Stomach (tissue), 8 donors: ENCODE measurements at regions not wholly inside any gene's neighbourhood (a gene's known extent, or its start where the extent isn't known, plus 50 kb on each side); places are given as distances from the start of the nearest gene placed in this dataset.

Experiments
- DNase-seq, 2 donors: peaks; one replicate each; pipeline versions ENCODE4 v3.0.0 to v3.0.0-alpha.2; 2013 to 2019
- H3K27ac ChIP-seq, 5 donors: fragments of 200-600 bp in 4 of 5; sonication (generic) in 4 of 5; one replicate each; pipeline ENCODE4 v1.5.1; 2013 to 2019; ENCODE audit warnings: mild to moderate bottlenecking in 1 of 5, moderate library complexity in 1 of 5
- H3K27me3 ChIP-seq, 3 donors: fragments of 200-600 bp; sonication (generic); one replicate each; pipeline ENCODE4 v1.5.1; 2017 to 2019; ENCODE audit warnings: mixed run types in 1 of 3
- H3K36me3 ChIP-seq, 4 donors: fragments of 200-600 bp; sonication (generic); 1 replicate in 3 of 4; 2 replicates in 1 of 4; pipeline ENCODE4 v1.5.1; 2016 to 2019
- H3K4me1 ChIP-seq, 4 donors: fragments of 200-600 bp; sonication (generic); one replicate each; pipeline ENCODE4 v1.5.1; 2016 to 2019
- H3K4me3 ChIP-seq, 4 donors: fragments of 200-600 bp; sonication (generic) in 3 of 4; one replicate each; pipeline ENCODE4 v1.5.1; 2016 to 2019; ENCODE audit warnings: mild to moderate bottlenecking in 1 of 4
- H3K9me3 ChIP-seq, 4 donors: fragments of 200-600 bp; sonication (generic); one replicate each; pipeline ENCODE4 v1.5.1; 2016 to 2019
- EP300 ChIP-seq: sonication (generic); formaldehyde crosslinking; IDR thresholded peaks from one replicate; pipeline ENCODE4 v1.6.1; 2017; ENCODE audit warnings: antibody characterized with exemption
- POLR2A ChIP-seq, 4 donors: fragments of 450-650 bp; IDR thresholded peaks; one replicate each; pipeline ENCODE4 v1.6.1; 2016; ENCODE audit warnings: antibody characterized with exemption in 4 of 4, control low read depth in 2 of 4, mild to moderate bottlenecking in 1 of 4, moderate library complexity in 1 of 4
- POLR2AphosphoS5 ChIP-seq, 3 donors: sonication (generic); formaldehyde crosslinking; IDR thresholded peaks; one replicate each; pipeline ENCODE4 v1.6.1; 2016; ENCODE audit warnings: antibody characterized with exemption in 3 of 3
- WGBS, 5 donors: extraction: QIAGEN DNeasy Blood & Tissue Kit in 3 of 5; methylation state at CpG; one replicate each; pipeline versions ENCODE4 v1.1.5 to v1.1.7; 2013 to 2018; 5-methylcytosine and 5-hydroxymethylcytosine counted together
- intact Hi-C: fragments of 100-400 bp; cut with DNase I; formaldehyde crosslinking; loops from one replicate; pipeline ENCODE4 v1.15.1; 2023; ENCODE audit warnings: low total_unique reads
- TF ChIP-seq, protein P1 (sequence below), 7 experiments: fragments of 450-650 bp in 4 of 7; fragments of 200-600 bp in 3 of 7; sonication (generic) in 3 of 7; IDR thresholded peaks; one replicate each; pipeline ENCODE4 v1.5.1; 2016 to 2019; ENCODE audit warnings: antibody characterized with exemption in 7 of 7, control low read depth in 2 of 7, mild to moderate bottlenecking in 1 of 7
- donor health status: healthy with polysubstance abuse.
- donor health status: Bipolar disorder and iron deficiency.
- donor health status: healthy.

- no peaks in the 10 kb centered on the region for H3K36me3 ChIP-seq
- H3K4me1 ChIP-seq = no peaks in the 10 kb centered on the region
- peaks cover 0 to 88% (median 26%) of the 10 kb centered on the region in 3 donors for H3K27me3 ChIP-seq
- H3K4me3 ChIP-seq = no peak overlapping the region
- WGBS, 5 donors = 46 to 81% (median 64%) methylated on average over 4 of the region's 4 CpGs
- intact Hi-C loops = no loop called here
- DNase-seq = no peak
- TF ChIP-seq POLR2AphosphoS5 (IDR thresholded peaks at IDR 0.05) (no peak), EP300 (no peak), POLR2A (IDR thresholded peaks at IDR 0.05) (no peak)
- TF ChIP-seq, protein P1, sequence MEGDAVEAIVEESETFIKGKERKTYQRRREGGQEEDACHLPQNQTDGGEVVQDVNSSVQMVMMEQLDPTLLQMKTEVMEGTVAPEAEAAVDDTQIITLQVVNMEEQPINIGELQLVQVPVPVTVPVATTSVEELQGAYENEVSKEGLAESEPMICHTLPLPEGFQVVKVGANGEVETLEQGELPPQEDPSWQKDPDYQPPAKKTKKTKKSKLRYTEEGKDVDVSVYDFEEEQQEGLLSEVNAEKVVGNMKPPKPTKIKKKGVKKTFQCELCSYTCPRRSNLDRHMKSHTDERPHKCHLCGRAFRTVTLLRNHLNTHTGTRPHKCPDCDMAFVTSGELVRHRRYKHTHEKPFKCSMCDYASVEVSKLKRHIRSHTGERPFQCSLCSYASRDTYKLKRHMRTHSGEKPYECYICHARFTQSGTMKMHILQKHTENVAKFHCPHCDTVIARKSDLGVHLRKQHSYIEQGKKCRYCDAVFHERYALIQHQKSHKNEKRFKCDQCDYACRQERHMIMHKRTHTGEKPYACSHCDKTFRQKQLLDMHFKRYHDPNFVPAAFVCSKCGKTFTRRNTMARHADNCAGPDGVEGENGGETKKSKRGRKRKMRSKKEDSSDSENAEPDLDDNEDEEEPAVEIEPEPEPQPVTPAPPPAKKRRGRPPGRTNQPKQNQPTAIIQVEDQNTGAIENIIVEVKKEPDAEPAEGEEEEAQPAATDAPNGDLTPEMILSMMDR (IDR thresholded peaks at IDR 0.05) = no peak
- no peak overlapping the region for H3K27ac ChIP-seq
- no peaks in the 10 kb centered on the region for H3K9me3 ChIP-seq
These were observed 202.7 kb downstream of the TFAP2C start for GRCh38 chr20:56831795-56832194.

DNA sequence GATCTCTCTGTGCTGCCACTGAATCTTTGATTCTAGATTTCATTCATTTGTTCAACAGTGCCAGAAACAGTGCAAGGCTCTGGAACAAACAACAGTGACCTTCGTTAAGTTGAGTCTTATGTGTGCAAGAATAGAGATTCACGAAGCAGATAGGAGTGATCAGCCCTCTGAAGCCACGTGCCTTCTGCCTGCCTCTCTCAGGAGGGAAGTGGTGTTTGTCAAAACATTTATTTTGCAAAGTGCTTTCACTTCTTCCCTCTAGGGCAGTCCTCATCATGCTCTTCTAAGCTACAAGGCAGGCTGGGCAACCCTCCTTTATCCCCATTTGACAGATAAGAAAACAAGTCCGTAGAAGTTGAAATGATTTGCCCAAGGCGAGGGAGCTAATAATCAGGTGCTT lies 204.3 kb downstream of the TFAP2C start:
- Histone ChIP-seq H3K4me1 (no peaks in the 10 kb centered on the region), H3K4me3 (no peak overlapping the region), H3K9me3 (no peaks in the 10 kb centered on the region), H3K27me3 (peaks cover 0 to 82% (median 17%) of the 10 kb centered on the region in 3 donors), H3K36me3 (no peaks in the 10 kb centered on the region), H3K27ac (no peak overlapping the region)
- TF ChIP-seq POLR2A (IDR thresholded peaks at IDR 0.05) (no peak), POLR2AphosphoS5 (IDR thresholded peaks at IDR 0.05) (no peak), EP300 (no peak)
- TF ChIP-seq, protein P1 (IDR thresholded peaks at IDR 0.05) = no peak
- DNase-seq = no peak
- 32 to 62% (median 46%) methylated on average over 5 of the region's 5 CpGs for WGBS, 5 donors
- intact Hi-C loops = no loop called here

DNA sequence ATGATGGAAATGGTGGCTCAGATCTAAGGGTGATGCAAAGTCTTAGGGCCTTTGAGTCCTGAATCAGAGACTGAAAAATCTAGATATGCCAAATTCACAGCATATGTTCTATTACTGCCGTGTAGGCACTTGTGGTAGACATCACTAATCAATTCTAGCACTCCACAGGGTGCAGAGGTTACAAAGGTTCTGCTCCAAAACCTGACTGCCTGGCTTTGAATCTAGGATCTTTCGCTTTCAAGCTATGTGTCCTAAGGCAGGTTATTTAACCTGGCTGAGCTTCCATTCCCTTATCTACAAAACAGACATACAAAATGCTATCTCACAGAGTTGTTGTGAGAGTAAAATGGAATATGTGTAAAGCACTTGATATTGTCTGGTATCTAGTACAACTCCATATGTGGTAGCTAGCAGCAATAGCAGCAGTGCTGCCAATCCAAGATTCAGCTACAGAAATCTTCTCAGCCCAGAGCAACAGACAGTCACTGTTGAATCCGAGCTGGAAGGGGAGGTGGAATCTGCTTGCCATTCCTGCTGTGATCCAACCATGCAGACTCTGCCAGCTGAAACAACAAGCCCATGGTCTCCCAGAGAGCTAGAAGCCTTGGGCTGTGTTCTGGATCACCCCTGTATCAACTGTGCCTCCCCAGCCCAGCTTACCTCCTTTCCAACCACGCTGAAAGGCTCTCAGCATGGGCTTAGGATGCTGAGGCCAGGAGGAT lies 206.9 kb downstream of the TFAP2C start:
- Histone ChIP-seq H3K27me3 (peaks cover 0 to 66% (median 10%) of the 10 kb centered on the region in 3 donors), H3K36me3 (no peaks in the 10 kb centered on the region), H3K9me3 (no peaks in the 10 kb centered on the region), H3K27ac (no peak overlapping the region), H3K4me1 (no peaks in the 10 kb centered on the region), H3K4me3 (no peak overlapping the region)
- WGBS, 5 donors = 42 to 55% (median 51%) methylated on average over 4 of the region's 4 CpGs
- no peak for TF ChIP-seq EP300
- TF ChIP-seq, protein P1 (IDR thresholded peaks at IDR 0.05) = no peak
- TF ChIP-seq POLR2AphosphoS5 (IDR thresholded peaks at IDR 0.05) = no peak
- TF ChIP-seq POLR2A (IDR thresholded peaks at IDR 0.05) = no peak
- no peak for DNase-seq
- intact Hi-C loops = no loop called here

- no peaks in the 10 kb centered on the region for H3K4me1 ChIP-seq
- TF ChIP-seq POLR2AphosphoS5 (IDR thresholded peaks at IDR 0.05) (no peak), POLR2A (IDR thresholded peaks at IDR 0.05) (no peak), EP300 (no peak)
- TF ChIP-seq, protein P1 (IDR thresholded peaks at IDR 0.05) = no peak
- H3K4me3 ChIP-seq = no peak overlapping the region
- DNase-seq = no peak
- no peaks in the 10 kb centered on the region for H3K9me3 ChIP-seq
- intact Hi-C loops = no loop called here
- no peaks in the 10 kb centered on the region for H3K36me3 ChIP-seq
- 83 to 94% (median 92%) methylated on average over 1 to 2 of the region's 2 CpGs for WGBS, 5 donors
- H3K27ac ChIP-seq = no peak overlapping the region
- peaks cover 0 to 49% (median 0%) of the 10 kb centered on the region in 3 donors for H3K27me3 ChIP-seq
These were observed 210.1 kb downstream of the TFAP2C start for GRCh38 chr20:56839222-56839621.
